GM18519 (cell line): ENCODE measurements at regions not wholly inside any gene's neighbourhood (a gene's known extent, or its start where the extent isn't known, plus 50 kb on each side); places are given as distances from the start of the nearest gene placed in this dataset.
"Not testable (repeated sequence)": the region's sequence is repeated elsewhere in the genome, so short reads cannot be mapped to it uniquely, and the experiment has no call there.

Experiments
- ATAC-seq: cut with Tn5 transposase; IDR thresholded peaks from one replicate; pipeline ENCODE4 v1.9.1; 2021; ENCODE audit warnings: mild to moderate bottlenecking, moderate library complexity; ENCODE audit not compliant: unreplicated experiment, low FRiP score

DNA sequence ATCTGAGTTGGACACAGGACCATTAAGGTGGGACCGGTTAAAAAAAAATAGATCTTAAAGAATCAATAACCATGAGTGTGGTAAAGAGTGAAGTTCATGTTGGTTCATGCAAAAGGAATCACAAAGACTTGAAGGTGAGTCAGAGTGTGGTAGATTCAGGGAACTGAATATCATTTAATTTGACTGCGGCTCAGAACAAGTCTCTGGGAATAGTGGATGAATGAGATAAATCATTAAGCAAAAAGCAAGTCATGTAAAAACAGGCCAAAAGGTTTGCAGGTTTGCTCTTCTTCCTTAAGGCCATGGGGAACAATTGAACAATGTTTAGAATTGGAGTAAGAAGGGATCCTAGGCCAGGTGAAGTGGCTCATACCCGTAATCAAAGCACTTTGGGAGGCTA lies 385.8 kb downstream of the ETV1 start:
- no peak for ATAC-seq

DNA sequence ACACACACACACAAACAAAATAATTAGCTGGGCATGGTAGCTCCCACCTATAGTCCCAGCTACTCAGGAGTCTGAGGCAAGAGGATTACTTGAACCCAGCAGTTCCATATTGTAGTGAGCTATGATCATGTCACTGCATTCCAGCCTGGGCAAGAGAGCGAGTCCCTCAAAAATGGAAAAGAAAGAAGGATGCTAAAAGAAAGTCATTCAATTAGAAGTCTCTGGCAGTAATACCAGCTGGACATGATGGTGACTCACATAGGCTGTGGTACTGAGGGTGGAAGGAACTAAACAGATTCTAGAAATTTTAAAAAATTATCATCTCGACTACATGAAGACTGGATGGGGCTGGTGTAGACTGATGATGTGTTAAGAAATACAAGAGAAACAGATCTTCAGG lies 385.3 kb downstream of the ETV1 start:
- ATAC-seq: no peak

DNA sequence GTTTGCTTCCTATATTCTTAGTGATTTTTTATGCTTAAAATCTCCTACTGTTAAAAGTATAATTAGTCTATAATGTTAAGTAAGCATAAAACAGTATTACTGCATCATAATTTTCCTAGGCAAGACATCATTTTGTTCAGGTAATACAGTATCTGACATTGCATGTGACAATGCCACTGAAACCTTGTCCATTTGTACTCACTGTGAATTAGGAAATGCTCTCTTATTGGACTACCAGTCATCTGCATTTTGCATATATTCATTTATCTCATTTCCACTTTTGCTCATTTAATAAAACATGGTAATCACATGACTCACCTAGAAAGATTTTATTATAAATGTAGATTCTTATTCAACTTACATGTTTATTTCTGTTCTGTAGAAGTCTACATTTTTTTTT lies 379.1 kb downstream of the ETV1 start:
- ATAC-seq: no peak

DNA sequence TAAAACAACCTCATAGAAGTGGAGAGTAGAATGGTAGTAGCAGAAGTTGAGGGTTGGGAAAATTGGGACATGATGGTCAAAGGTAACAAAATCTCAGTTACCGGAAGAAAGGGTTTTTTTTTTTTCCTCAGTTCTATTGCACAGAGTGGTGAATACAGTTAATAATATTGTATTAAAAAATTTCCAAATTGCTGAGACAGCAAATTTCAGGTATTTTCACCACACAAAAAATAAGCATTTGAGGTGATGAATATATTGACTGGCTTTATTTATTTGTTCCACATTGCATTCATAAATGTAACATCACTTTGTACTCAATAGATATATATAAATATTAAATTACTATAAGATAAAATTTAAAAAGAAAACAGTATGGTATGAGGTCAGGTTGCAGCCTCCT lies 373.8 kb downstream of the ETV1 start:
- ATAC-seq: no peak

DNA sequence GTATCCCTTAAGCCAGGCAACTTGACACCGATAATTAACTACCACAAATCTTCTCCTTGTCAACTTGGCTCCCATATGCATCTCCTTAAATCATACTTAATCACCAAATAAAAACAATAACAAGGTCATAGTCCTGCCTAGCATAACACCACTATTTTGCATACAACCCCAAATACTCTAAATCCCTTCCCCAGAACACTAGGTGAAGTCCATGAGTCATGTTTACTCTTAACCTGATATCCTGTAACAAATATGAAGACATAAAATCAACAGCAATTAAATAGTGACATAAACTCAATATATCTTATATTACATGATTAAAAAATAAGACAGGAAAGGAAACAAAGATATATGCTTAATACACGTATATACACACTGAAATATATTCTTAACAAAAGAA lies 362.0 kb downstream of the ETV1 start:
- ATAC-seq: no peak

DNA sequence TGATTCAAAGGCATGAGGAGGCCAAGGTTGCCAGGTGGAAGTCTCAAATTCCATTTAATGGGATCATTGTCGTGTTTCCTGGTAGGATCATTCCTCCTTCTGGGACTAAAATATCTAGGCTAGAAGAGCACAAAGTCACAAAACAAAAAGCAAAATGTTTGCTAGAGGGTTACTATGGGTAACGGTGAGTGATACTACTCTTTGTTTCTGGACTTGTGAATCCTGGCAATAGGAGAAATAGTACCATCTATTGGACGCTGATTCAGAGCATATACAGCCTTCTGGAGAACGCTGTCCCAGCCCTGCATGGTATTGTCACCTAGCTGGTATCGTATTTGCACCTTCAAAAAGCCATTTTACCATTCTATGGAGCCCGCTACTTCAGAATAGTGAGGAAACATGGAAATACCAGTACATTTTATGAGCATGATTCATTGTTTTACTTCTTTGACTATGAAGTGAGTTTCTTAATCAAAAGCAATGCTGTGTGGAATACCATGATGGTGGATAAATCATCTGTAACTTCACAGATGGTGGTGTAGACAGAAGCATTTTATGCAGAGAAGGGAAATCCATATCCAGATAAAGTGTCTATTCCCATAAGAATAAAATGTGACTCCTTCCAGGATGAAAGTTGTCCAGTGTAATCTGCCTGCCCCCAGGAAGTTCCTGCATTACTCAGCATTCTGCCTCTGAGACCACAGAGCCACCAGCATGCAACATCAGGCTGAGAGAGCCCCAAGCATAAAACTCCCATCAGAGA lies 361.0 kb downstream of the ETV1 start:
- ATAC-seq: no peak

DNA sequence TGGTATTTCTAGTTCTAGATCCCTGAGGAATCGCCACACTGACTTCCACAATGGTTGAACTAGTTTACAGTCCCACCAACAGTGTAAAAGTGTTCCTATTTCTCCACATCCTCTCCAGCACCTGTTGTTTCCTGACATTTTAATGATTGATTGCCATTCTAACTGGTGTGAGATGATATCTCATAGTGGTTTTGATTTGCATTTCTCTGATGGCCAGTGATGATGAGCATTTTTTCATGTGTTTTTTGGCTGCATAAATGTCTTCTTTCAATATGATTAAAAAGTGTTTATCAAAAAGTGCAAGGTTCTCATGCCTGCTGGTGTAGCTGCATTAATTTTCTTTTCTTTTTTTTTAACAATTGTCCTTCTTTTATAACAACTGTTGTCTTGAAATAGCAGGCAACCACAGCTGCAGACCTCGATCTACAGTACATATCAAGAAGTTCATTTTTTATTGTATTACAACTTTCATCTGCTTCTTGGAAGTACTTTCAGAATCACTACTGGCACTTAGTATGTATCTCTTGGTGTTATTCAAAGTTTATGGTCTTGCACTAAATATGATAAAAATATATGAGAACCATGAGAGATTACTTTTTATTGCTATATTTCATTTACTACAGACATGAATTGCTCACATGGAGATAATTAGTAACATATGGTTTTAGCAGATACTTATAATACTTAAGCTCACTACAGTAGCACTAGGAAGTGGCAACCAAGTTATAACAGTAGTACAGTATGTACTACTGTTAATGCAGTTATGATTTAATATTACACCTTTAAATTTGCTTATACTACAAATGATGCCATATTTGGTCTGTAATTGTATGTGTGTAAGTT lies 358.0 kb downstream of the ETV1 start:
- not testable (repeated sequence) for ATAC-seq

DNA sequence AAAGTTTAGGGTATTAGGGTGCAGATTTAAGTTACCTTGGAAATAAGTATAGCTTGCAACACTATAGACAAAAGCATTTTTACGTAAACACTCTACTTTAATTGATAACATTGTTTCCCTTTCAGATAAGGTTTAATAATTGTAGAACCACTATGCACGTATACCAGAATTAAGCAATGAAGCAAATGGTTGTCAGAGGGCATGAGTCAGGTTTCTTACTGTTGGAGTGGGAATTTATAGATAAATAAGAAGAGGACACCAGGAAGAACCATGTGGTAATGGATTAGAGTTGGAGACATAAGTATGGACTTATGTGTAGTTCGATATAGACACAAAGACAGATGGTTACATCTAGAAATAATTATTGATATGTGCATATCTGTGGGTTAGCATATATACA lies 355.6 kb downstream of the ETV1 start:
- ATAC-seq: no peak

DNA sequence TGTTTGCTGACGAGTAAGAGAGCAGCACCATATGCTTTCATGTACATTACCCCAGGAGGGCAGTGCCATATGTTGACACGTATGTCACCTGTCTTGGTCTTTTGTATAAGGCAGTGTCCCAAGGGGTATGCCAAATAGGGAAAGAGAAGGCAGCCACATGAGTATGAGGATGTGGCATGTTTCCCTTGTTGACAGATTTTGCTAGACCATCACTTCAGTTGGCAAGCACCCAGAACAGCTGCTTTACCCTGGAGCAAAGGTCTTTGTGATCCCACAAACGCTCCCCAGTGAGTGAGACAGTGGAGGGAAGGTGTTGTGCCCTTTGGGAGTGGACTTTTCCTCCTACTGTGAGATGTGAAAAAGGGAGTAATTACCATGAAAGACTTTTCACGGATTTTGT lies 350.1 kb downstream of the ETV1 start:
- ATAC-seq: no peak

DNA sequence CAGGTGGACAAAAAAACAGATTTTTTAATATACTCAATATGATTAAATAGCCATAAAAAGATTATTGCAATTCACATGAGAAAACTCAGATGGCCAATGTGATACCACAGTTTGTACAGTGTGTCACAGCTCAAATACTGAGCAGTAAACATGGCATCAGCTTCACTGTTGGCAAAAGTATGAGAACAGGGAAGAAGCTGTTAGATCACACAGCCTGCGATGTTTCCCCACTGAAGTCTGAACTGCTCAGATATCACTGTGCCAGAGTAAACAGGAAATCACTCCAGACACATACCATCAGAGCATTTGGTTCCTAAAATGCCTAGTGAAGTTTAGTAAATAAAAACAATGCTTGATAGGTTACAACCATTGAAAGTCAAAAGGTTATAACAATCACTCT lies 347.8 kb downstream of the ETV1 start:
- no peak for ATAC-seq

DNA sequence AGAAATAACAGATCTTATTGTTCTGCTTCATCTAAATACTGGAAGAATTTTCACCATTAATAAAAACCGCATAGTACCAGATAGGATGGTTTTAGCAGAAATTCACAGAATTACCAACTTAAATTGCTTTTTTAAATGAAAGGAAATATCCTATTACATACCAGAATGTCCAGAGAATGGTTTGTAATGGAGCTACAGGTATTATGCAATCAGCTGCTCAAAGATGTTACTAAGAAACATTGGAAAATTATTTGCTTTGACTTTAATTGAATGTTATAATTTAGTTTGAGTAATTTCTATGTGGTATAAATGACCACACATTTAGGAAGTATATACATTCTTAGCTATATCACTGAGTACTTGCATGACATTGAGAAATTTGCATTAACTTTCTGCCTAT lies 338.3 kb downstream of the ETV1 start:
- ATAC-seq: no peak

DNA sequence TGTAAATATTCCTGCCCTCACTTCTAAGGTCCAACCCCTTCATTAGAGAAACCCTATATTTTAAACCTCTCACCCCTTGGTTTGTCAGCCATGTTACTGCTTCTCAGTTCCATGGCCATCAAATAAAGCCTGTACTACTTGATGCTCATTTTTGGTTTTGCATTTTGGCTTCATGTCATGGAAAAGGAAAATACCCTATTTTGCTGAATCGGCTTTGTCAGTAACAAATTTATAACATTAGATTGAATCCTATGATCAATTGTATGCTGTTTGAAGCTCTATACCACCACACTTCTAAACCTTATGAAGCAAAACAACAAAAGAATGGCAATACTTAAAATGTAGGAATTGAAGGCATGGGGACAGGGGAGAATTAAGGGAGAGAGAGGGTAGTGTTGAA lies 333.1 kb downstream of the ETV1 start:
- ATAC-seq: no peak

DNA sequence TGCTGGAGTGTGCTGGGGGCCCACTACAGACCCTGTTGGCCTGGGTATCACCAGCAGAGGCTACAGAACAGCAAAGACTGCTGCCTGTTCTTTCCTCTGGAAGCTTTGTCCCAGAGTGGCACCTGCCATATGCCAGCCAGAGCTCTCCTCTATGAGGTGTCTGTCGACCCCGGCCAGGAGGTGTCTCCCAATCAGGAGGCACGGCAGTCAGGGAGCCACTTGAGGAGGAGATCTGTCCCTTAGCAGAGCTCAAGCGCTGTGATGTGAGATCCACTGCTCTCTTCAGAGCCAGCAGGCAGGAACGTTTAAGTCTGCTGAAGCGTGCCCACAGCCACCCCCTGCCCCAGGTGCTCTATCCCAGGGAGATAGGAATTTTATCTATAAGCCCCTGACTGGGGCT lies 316.2 kb downstream of the ETV1 start:
- no peak for ATAC-seq

DNA sequence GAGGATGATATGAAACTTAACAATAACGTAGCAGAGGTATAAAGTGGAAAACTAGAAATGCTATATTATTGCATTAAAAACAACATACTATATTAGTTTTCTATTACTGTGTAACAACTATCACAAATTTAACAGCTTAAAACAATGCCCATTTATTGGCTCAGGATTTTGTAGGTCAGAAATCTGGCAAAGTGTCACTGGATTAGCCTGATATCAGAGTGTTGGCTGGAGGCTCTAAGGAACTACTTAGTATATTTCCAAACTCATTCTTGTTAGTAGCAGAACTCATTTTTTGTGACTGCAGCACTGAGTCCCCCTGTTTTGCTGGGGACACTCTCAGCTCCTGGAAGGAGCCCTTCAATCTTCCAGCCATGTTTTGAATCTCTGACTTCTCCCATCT lies 306.8 kb downstream of the ETV1 start:
- ATAC-seq: no peak

DNA sequence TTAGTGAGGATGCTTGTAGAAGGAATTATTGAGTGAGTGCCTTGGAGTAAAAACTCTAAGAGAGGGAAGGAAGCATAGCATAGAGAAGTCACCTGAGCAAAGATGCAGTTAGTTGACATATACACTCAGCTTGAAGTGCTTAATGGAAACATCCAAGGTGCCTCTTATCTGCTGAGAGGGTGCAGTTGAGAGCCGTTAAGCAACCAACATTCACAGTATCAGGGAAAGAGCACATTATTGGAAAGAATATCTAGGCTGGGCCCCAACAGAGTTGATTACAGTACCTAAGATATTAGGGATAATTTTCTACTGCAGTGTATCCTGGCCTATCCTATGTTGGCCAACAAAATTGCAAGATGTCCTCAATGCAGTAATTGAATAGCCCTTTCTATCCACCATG lies 302.0 kb downstream of the ETV1 start:
- no peak for ATAC-seq

DNA sequence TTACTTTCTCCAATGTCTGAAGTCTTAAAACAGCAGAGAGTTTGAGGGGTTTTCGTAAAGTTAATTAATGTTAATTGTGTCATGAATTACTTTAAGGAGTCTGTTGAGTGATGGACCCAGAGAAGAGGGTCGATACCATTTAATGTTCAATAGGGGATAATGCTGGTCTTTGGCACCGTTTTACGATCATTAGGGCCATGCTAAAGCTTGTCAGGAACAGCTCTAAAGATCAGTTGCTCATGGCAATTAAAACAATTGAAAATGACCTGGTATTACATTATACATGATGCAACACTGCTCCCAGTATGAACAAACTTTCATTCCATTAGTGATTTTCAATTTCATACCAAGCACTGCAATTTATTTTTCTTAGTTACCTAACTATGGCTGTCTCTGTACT lies 296.9 kb downstream of the ETV1 start:
- no peak for ATAC-seq

DNA sequence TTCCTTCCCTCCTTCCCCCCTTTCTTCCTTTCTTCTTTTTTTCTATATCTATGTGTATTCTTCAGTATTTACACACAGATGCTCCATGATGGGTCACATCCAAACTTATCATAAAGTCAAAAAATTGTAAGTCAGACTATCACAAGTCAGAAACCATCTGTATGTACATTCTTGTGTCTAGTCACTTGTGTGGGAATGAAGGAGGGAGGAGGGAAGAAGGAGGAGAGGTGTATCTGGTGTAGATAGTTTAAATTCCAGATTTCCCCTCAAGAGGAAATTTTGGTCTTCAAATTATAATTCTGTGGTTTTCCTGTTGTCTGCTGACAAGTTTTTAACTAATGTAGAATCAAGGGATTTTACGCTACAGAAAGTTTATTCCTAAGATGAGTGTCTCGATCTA lies 287.2 kb downstream of the ETV1 start:
- ATAC-seq: no peak

DNA sequence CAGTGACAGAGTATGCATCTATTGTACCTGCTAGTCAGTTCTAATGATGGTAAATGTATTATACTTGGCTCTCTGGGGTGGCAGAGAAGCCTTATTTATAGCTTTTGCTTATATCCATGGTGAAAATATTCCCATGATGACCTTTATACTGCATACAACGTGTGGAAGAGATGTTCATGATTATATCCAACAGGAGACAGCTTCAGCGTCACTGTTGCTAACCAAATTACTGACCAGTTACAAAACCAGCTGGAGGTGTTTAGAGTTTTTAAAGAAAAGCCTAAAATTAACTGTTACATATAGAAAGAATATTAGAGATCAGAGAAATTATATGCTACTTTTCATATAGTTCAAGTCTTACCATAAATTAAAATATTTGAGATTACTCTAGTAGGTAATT lies 280.8 kb downstream of the ETV1 start:
- ATAC-seq: no peak

DNA sequence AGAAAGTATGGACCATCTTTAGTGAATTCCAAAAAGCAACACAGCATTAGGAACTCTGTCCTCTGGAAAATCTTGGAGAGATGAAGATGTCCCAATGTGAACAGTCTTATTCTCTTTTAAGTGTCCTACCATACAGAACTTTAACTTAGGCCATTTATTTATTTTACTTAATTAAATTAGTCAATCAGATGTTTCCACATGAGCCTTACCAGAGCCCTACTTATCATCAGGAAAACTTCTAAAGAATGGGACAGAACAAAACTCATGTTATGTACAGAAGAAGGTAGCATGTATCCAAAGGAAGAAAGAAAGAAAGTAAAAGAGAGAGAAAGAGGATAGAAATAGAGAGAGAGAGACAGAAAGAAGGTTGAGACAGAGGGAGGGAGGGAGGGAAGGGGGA lies 276.4 kb downstream of the ETV1 start:
- no peak for ATAC-seq

DNA sequence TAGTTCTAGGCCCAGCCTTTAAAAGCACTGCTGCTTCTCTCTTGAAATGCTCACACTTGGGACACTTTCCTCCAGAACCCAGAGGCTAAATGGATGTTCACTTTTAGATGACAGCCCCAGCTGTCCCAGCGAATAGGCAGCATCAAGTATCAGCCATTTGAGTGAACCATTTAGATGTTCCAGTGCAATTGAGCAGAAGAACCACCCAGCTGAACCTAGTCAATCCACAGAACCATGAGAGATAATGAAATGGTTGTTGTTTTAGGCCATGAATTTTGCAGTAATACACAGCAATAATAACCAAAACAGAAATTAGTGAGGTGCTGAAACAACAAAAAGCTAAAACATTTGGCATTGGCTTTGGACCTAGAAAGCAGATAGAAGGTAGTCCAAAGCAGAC lies 273.9 kb downstream of the ETV1 start:
- ATAC-seq: no peak

DNA sequence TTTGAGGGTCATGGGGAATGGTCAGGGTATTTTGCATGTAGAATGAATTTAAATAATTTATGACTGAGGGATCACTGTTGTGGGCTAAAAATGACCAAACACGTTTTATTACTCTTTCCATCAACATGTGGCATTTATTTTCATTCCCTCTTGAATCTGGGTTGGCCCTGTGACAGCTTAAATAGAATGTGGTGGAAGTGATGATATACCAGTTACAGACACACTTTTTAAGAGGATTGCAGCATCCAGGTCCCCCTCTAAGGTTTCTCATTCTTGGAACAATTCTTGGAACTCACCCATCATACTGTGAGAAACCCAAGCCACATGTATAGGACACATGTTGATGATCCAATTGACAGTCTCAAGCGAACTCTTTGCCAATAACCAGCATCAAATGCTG lies 272.4 kb downstream of the ETV1 start:
- ATAC-seq: no peak
